Uterus (tissue), 2 donors: ENCODE measurements at regions not wholly inside any gene's neighbourhood (a gene's known extent, or its start where the extent isn't known, plus 50 kb on each side); places are given as distances from the start of the nearest gene placed in this dataset.
"Not testable (repeated sequence)": the region's sequence is repeated elsewhere in the genome, so short reads cannot be mapped to it uniquely, and the experiment has no call there.

Experiments used
- CTCF ChIP-seq, 4 experiments: fragments of 200-600 bp in 2 of 4; fragments of 450-650 bp in 2 of 4; sonication (generic) in 2 of 4; IDR thresholded peaks; one replicate each; pipeline ENCODE4 v1.5.1; 2016 to 2019; ENCODE audit warnings: antibody characterized with exemption in 4 of 4, mild to moderate bottlenecking in 2 of 4, moderate library complexity in 1 of 4
- POLR2A ChIP-seq, 2 donors: fragments of 450-650 bp; IDR thresholded peaks; one replicate each; pipeline ENCODE4 v1.6.1; 2016; ENCODE audit warnings: antibody characterized with exemption in 2 of 2, mild to moderate bottlenecking in 1 of 2, moderate library complexity in 1 of 2

- TF ChIP-seq CTCF, POLR2A (IDR thresholded peaks at IDR 0.05): not testable (repeated sequence)
These were observed 64.6 kb upstream of the CPM start for GRCh38 chr12:68997526-68997925.
